Activated gamma-delta T cell (primary cell): ENCODE measurements at regions not wholly inside any gene's neighbourhood (a gene's known extent, or its start where the extent isn't known, plus 50 kb on each side); places are given as distances from the start of the nearest gene placed in this dataset.

ENCODE experiments used
- DNase-seq: peaks from one replicate; lab custom pipeline; 2025; lab: John Stamatoyannopoulos, UW

GRCh38 chr17:51487947-51488346, 227.6 kb downstream of the UTP18 start:
- DNase-seq = no peak

- no peak for DNase-seq
Observed at GRCh38 chr17:51491416-51491815, 231.1 kb downstream of the UTP18 start.

- DNase-seq = no peak
Observed at GRCh38 chr17:51493206-51493605, 232.9 kb downstream of the UTP18 start.

- DNase-seq = no peak
Observed at GRCh38 chr17:51496378-51496777, 236.0 kb downstream of the UTP18 start.

- DNase-seq = no peak
Observed at GRCh38 chr17:51499897-51500296, 239.6 kb downstream of the UTP18 start.

GRCh38 chr17:51500454-51500853, 240.1 kb downstream of the UTP18 start:
- DNase-seq = no peak

- DNase-seq = no peak
Observed at GRCh38 chr17:51505450-51505849, 245.1 kb downstream of the UTP18 start.

- DNase-seq = no peak
Observed at GRCh38 chr17:51507444-51507843, 247.1 kb downstream of the UTP18 start.

GRCh38 chr17:51508048-51508447, 247.7 kb downstream of the UTP18 start:
- no peak for DNase-seq

- no peak for DNase-seq
Observed at GRCh38 chr17:51510940-51511339, 250.6 kb downstream of the UTP18 start.

GRCh38 chr17:51512220-51512907, 252.0 kb downstream of the UTP18 start:
- no peak for DNase-seq

- no peak for DNase-seq
Observed at GRCh38 chr17:51516924-51517323, 256.6 kb downstream of the UTP18 start.

GRCh38 chr17:51524524-51524923, 264.2 kb downstream of the UTP18 start:
- DNase-seq = no peak

- no peak for DNase-seq
Observed at GRCh38 chr17:51526507-51526906, 266.2 kb downstream of the UTP18 start.

GRCh38 chr17:51527225-51527982, 267.1 kb downstream of the UTP18 start:
- DNase-seq = no peak

- no peak for DNase-seq
Observed at GRCh38 chr17:51528111-51528510, 267.8 kb downstream of the UTP18 start.

- DNase-seq = no peak
Observed at GRCh38 chr17:51533219-51533618, 272.9 kb downstream of the UTP18 start.

- no peak for DNase-seq
Observed at GRCh38 chr17:51533821-51534220, 273.5 kb downstream of the UTP18 start.

- DNase-seq = no peak
Observed at GRCh38 chr17:51536627-51537026, 276.3 kb downstream of the UTP18 start.

GRCh38 chr17:51537996-51538550, 277.7 kb downstream of the UTP18 start:
- DNase-seq = no peak

GRCh38 chr17:51540151-51540550, 279.8 kb downstream of the UTP18 start:
- no peak for DNase-seq

- no peak for DNase-seq
Observed at GRCh38 chr17:51541215-51541614, 280.9 kb downstream of the UTP18 start.

- DNase-seq = no peak
Observed at GRCh38 chr17:51546114-51546513, 285.8 kb downstream of the UTP18 start.
